Fibroblast of lung (primary cell): ENCODE measurements at regions not wholly inside any gene's neighbourhood (a gene's known extent, or its start where the extent isn't known, plus 50 kb on each side); places are given as distances from the start of the nearest gene placed in this dataset.

Source experiments
- CTCF ChIP-seq, 2 donors: IDR thresholded peaks in 1 of 2; conservative IDR thresholded peaks in 1 of 2; 1 replicate in 1 of 2; 2 replicates in 1 of 2; pipeline ENCODE4 v1.5.1; 2011 to 2012; ENCODE audit warnings: low read length in 2 of 2, control low read depth in 1 of 2, inconsistent platforms in 1 of 2, low read depth in 1 of 2, mild to moderate bottlenecking in 1 of 2
- EZH2 ChIP-seq: IDR thresholded peaks from 2 replicates; pipeline ENCODE4 v1.5.1; 2012; ENCODE audit warnings: low read length, control low read depth, mild to moderate bottlenecking; ENCODE audit errors: missing control alignments

- no peak for TF ChIP-seq CTCF (conservative IDR thresholded peaks at IDR 0.05 in 1 of 2, IDR thresholded peaks at IDR 0.05 in 1 of 2; ENCODE audit: low read depth in 1 of 2, low read length in 2 of 2)
- no peak for TF ChIP-seq EZH2
Observed at GRCh38 chr5:142248853-142249462, 75.9 kb downstream of the SPRY4 start.
